MM.1S (cell line): ENCODE measurements at regions not wholly inside any gene's neighbourhood (a gene's known extent, or its start where the extent isn't known, plus 50 kb on each side); places are given as distances from the start of the nearest gene placed in this dataset.

Source experiments
- CTCF ChIP-seq: fragments of 300-600 bp; sonication (generic); IDR thresholded peaks from 2 replicates; pipeline ENCODE4 v1.5.1; 2016; ENCODE audit warnings: antibody characterized with exemption, low read length, mixed read lengths
- EZH2 ChIP-seq: fragments of 300-600 bp; sonication (generic); optimal IDR thresholded peaks from 2 replicates; pipeline ENCODE3; 2017; ENCODE audit warnings: low read depth, mild to moderate bottlenecking, antibody characterized with exemption, low read length, mixed read lengths
- EZH2phosphoT487 ChIP-seq: fragments of 300-600 bp; sonication (generic); IDR thresholded peaks from 2 replicates; pipeline ENCODE4 v1.6.1; 2018; ENCODE audit warnings: antibody characterized with exemption, low read length

GRCh38 chr2:190746971-190747761 lies 98.3 kb downstream of the NAB1 start:
- TF ChIP-seq CTCF, result no peak
- TF ChIP-seq EZH2, result no peak
- no peak for TF ChIP-seq EZH2phosphoT487
